ENCODE measurements at regions not wholly inside any gene's neighbourhood (a gene's known extent, or its start where the extent isn't known, plus 50 kb on each side); places are given as distances from the start of the nearest gene placed in this dataset.
A peak's percentile ranks its signal among the peaks of the same experiment; 100 is the strongest.

GRCh38 chr5:103657301-103657700 lies 94.7 kb upstream of the NUDT12 start:
- DNase-seq, result no peak

DNA sequence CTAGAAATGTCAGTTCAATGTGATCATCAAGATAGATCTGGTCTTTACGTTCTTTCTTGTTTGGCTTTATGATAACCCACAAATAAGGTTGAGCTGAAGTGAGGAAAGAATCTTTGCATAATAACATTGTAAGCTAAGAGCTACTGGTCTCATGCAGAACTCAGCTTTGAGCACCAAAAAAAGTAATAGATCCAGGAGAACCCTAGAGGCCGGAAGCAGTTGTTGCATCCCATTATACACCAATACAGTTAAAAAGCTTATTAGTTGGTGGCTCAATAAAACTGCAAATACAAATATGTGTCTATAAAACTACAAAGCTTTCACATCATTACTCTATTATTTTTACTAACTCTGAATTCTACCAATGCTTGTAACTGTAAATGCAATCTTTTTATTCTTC lies 85.5 kb upstream of the NUDT12 start:
- no peak for DNase-seq

GRCh38 chr5:103646698-103647614 lies 84.4 kb upstream of the NUDT12 start:
- no peak for DNase-seq

GRCh38 chr5:103645816-103646215 lies 83.2 kb upstream of the NUDT12 start:
- no peak for DNase-seq

GRCh38 chr5:103638979-103639378 lies 76.4 kb upstream of the NUDT12 start:
- no peak for DNase-seq

GRCh38 chr5:103624675-103625074 lies 62.1 kb upstream of the NUDT12 start:
- DNase-seq, result no peak

DNA sequence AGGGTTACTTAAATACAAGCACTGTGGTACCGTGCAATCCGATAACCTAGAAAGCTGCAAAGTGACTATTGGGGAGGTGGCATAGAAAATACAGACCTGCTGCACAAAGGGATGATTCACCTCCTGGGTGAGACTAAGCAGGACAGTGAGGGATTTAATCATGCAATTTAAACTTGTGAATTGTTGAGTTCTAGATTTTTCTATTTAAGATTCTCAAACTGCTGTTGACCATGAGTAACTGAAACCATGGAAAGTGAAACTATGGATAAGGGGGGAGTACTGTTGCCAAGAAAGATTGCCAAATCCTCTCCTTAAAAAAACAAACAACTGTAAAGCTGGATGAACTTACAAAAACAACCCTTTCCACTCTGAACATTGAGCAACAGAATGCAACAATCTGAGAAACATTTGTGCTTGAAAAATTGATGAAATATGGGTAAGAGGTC lies 61.5 kb upstream of the NUDT12 start:
- peak; percentile 33 for DNase-seq

DNA sequence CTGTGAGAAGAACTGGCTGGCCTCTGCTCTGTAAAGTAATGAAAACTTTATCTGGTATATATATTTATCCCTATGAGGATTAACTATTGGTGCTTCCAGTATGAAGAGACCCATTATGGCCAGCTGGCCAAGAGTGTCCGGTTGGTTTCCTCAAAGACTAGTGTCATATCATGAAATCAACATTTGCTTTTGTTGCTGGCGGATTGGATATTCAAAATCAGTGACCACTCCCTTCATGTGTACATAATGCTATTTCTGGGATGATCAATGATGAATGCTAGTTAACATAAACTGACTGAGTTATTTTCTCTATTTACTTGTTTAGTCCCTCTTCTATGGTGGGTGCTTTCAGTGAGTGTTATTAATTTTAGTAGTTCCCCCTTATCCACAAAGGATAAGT lies 60.8 kb upstream of the NUDT12 start:
- DNase-seq, result no peak

- peak; percentile 11 for DNase-seq
Observed at GRCh38 chr5:103621548-103621930, 59.0 kb upstream of the NUDT12 start.

DNA sequence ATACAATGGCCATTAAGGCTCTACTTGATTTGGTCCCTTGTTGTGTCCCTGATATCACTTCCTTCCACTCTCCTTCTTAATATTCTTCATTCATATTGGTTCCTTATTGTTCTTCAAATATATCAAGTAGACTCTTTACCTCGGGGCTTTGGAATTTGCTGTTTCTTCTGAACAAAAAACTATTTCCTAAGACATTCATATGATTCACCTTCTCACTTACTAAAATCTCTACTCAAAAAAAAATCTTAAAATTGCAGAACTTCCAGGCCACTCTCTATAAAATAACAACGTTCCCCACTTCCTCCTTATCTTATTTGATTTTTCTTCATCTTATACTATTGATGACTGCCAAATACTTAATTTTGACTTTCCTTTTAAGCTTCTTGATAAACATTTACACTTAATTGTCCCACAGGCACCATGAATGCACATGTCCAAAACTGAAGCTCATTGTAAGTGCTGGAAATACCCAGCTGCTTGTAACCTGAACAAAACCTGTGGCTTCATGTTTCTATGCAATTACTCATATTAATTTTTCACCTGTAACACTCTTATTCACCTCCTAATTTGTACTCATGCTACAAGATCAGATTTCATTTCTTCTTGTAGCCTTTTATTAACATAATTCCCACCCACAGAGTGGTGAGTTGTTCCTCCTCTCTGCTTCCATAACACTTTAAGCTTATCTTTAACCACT lies 58.4 kb upstream of the NUDT12 start:
- DNase-seq, result no peak

DNA sequence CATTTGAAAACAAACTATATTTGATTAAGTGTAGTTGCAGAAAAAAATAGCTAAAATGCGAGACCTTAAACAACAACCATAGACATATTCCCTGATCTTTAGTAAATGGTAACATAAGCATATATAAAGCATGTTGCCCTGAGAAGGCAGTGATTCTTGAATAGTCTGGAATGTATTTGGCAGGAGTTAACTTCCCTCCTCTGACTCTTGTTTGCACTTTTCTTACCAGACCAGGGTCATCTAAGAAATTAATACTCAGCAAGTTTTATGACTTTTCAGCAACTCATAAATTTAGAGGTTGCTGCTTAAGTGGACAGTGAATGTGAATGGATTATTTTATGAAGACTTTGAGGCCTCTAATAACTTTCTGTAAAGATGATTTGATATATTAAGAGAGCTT lies 55.3 kb upstream of the NUDT12 start:
- no peak for DNase-seq

DNA sequence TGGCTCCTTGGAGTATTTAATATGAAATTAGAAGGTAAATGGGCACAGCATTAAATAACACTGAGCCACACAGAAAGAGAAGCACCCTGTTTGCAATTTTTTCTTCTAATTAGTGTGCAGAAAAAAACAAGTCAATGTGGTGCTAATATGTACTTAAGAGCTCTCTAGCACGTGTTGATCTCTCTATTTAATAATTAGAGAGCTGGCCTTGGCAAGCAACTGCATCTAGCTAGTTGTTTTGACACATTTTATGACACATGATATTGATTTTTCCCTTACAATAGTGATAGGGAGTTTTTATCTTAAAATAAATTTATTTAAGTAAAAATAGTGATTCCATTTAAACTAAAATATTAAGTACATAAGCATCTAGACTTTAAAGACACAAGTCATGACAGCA lies 54.5 kb upstream of the NUDT12 start:
- no peak for DNase-seq

GRCh38 chr5:103612545-103612944 lies 50.0 kb upstream of the NUDT12 start:
- DNase-seq, result no peak

Measured in fibroblast of skin of abdomen (primary cell).